KBM-7 (cell line): ENCODE measurements at regions not wholly inside any gene's neighbourhood (a gene's known extent, or its start where the extent isn't known, plus 50 kb on each side); places are given as distances from the start of the nearest gene placed in this dataset.
"Not testable (repeated sequence)": the region's sequence is repeated elsewhere in the genome, so short reads cannot be mapped to it uniquely, and the experiment has no call there.

Experiments
- DNase-seq: peaks from one replicate; pipeline ENCODE4 v3.0.0-alpha.2; 2015
- in situ Hi-C: fragments of 300-500 bp; cut with MboI; formaldehyde crosslinking; loops from 2 replicates; pipeline ENCODE4 v1.14.3; 2020; ENCODE audit warnings: low sequenced_read_pairs, low pct_unique_long_range_greater_than_20kb, mixed read lengths

DNA sequence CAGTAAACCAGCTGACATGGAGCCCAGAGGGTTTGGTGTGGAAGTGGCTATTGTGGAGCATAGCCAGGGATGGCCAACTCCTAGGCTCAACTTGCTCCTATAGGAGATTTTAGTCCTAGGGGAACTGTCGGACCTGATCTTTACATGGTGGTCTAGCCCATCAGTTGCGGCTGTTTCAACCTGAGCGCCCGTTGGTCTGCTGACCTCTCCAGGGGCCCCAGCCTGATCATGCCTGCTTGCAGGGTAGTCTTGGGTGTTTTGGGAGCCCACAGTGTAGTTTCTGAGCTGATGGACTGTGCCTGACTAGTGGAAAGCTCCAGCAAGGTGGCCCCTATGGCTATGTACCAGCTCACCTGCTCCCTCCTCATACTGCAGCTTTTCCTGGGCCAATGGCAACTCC, 597.0 kb downstream of the IQCM start:
- in situ Hi-C loops: no loop called here
- no peak for DNase-seq

DNA sequence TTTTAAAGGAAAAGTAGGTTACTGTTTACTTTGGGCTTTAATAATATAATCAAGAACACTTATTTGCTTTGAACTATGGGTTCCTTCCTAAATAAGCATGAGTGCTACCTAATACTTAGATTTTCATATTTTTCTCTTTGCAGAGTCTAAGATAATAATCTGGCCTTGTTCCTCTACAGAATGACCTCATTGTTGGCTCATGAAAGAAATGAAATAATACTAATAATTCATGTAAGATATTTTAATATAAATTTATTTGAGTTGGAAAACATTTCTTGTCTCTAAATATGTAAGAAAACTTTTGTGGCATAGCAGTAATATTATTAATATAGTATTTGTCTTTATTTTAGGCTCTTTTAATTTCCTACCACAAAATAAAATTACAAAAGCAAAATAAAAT, 601.3 kb downstream of the IQCM start:
- DNase-seq: no peak
- in situ Hi-C loops: no loop called here

DNA sequence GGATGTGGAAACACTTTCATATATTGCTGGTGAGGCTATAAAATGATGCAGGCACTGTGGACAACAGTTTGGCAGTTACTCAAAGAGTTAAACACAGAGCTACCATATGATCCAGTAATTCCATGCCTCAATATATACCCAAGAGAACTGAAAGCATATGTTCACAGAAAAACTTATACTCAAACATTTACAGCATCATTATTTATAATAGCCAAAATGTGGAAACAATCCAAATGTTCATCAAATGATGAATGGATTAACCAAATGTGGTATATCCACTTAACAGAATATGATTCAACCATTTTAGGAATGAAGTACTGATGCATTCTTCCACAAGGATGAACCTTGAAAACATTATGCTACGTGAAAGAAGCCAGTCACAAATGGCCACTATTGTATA, 603.8 kb downstream of the IQCM start:
- DNase-seq: no peak
- in situ Hi-C loops: no loop called here

DNA sequence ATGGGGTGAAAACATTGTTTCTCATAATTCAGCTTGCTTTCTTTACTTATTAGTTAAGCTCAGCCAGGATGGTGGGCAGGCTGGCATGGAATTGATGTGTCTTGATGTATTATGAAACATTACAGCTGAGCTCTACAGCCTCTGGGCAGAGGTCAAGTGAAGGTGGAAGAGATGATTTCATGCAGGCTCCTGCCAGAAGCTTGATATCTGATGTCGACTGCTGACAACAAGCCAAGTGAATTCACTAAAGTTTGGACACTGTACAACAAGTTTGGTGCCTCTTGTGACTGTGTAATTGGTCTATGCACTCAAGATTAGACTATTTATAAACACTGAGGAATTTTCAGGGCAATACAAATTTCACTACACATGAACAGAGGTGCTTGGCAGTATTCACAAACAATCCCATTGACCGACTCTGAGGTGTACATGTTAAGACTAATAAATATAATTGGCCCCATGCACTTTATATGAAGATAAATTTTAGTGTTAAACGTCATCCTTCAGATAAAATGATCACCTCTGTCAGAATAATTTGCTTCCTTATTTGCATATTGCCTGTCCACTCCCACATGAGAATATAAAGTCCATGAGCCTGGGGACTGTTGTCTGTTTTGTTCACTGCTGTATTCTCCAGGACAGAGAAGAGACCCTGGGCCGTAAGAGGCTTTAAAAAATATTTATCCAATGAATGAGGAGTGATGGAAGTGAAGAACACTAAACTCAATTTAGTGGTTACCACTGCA, 612.2 kb downstream of the IQCM start:
- in situ Hi-C loops: no loop called here

DNA sequence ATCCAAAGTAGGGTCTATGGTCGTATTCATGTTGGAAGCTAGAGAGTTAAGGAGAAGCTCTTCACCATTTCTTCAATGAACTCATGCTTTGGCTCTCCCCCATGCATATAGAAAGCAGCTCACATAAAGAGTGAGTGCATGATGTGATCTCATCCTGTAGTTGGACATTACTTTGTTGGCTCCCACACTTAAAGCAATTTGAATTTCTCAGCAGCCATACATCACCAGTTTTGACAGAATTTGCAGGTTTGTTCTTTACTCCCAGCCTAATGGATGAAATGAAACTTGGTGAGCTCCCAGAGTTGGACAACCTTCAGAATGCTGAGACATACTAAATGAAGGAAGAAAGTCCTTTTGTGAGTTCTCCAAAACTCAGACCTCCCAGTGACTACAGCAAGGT, 613.5 kb downstream of the IQCM start:
- in situ Hi-C loops: no loop called here
- no peak for DNase-seq

More for the DNA sequence above, 612.2 kb downstream of the IQCM start:
- DNase-seq: no peak

DNA sequence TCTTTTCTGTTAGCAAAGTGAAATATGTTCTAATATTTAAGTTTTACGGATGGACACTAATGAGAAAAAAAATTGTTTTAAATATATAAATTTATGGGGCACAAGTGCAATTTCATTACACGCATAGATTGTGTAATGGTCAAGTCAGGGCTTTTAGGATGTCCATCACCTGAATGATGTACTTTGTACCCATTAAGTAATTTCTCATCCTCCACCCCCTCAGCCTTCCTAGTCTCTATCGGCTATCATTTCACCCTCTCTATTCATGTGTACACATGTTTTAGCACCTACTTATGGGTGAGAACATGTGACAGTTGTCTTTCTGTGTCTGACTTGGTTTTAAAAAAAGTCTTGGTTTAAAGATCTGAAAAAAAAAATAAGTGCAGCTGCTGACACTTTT, 616.0 kb downstream of the IQCM start:
- in situ Hi-C loops: no loop called here
- DNase-seq: no peak

DNA sequence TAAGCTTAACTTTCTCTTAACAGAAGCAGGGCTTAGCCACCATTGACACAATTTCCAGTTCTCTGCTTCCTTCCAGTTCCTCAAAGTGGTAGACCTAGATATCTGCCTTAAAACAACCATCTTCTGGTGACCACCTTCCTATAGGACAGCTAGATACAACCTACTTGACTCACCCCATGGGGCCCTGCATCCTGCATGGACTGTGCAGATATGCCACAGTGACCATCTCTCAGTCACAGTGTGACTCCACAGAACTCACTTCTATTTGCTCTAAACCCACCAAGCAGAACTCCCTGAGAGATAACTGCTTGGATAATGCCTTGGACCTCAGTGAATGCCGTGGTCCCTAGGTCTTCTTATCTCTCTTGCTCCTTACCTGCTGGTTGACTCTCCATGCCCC, 621.6 kb downstream of the IQCM start:
- in situ Hi-C loops: no loop called here
- no peak for DNase-seq

DNA sequence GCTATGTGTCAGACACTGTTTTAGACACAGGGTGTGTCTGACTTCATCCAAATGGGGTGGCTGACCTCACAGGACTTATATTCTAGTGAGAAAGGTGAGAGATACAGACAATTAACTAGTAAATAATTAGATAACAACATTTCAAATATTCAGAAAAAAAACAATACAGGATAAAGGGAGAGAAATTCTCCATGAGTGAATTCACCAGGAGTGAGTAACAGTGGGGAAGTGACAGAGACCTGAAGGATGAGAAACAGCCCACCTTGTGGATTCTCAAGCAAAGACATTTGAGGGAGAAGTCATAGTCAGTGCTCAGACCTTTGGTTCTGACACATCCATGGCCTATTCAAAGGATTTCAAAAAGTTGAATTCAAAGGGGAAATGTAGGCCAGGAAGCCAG, 627.9 kb downstream of the IQCM start:
- no peak for DNase-seq
- in situ Hi-C loops: no loop called here

DNA sequence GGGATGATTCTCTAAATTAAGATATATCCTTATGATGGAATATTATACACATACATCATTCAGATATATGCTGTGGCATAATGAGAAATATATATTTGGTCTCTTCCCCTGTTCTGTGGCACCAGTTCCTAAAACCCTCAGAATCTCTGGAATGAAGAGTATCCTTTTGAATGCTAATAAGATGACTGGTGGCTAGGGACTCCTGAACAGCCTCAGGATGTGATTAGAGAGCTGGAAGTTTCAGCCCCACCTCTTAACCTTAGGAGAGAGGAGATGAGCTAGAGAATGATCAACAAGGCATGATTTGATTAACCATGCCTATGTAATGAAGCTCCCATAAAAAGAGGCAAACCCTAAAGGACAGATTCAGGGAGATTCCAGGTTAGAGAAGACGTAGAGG, 632.0 kb downstream of the IQCM start:
- no peak for DNase-seq
- in situ Hi-C loops: no loop called here

DNA sequence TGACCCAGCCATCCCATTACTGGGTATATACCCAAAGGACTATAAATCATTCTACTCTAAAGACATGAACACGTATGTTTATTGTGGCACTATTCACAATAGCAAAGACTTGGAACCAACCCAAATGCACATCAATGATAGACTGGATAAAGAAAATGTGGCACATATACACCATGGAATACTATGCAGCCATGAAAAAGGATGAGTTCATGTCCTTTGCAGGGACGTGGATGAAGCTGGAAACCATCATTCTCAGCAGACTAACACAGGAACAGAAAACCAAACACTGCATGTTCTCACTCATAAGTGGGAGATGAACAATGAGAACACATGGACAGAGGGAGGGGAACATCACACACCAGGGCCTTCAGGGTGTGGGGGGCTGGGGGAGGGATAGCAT, 634.2 kb downstream of the IQCM start:
- in situ Hi-C loops, DNase-seq: not testable (repeated sequence)

DNA sequence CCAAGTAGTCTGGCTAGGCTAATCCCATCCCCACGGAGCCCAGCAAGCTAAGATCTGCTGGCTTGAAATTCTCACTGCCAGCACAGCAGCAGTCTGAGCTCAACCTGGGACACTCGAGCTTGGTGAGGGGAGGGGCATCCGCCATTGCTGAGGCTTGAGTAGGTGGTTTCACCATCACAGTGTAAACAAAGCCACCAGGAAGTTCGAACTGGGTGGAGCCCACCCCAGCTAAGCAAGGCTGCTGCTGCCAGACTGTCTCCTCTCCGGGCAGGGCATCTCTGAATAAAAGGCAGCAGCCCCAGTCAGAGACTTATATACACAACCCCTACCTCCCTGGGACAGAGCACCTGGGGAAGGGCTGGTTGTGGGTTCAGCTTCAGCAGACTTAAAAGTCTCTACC, 639.6 kb downstream of the IQCM start:
- DNase-seq: no peak
- in situ Hi-C loops: no loop called here

DNA sequence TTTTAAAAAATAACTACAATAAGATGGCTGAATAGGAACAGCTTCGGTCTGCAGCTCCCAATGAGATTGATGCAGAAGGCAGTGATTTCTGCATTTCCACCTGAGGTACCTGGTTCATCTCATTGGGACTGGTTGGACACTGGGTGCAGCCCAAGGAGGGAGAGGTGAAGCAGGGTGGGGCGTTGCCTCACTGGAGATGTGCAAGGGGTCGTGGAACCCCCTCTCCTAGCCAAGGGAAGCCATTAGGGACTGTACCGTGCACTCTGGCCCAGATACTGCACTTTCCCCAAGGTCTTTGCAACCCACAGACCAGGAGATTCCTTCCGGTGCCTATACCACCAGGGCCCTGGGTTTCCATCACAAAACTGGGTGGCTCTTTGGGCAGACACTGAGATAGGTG, 640.1 kb downstream of the IQCM start:
- DNase-seq: no peak
- in situ Hi-C loops: no loop called here

DNA sequence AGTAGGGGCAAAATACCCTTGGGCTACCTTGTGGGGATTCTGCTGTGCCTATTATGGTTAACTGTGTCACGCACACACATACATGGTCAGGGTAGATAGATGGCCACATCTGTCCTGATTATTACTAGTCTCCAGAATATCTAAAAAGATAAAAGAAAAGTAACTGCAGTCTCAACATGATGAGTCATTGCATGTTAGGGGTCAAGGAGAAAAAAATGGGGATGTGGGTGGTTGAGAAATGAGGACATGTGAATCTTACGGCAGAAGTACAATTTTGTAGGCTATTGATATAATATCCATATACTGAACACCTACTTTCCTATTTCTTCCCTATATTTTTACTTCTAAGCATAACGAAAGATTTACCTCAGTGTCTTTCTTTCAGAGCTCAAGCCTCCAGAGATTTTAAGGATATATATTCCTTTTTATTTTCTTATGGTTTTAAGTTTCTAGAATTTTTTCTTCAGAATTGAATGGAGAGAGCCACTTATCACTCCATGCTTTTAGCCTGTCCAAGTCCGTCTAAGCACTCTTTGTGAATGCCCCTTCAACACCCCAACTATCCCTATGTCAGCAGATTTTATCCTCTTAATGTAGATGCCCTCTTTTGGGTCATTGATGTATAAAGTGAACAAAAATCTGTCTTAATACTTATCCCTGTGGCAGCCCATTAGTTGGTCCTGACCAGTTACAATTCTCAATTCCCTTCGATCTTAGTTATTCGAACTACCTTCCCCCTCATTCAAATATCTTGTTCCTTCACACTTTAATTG, 642.2 kb downstream of the IQCM start:
- DNase-seq: no peak
- in situ Hi-C loops: no loop called here

DNA sequence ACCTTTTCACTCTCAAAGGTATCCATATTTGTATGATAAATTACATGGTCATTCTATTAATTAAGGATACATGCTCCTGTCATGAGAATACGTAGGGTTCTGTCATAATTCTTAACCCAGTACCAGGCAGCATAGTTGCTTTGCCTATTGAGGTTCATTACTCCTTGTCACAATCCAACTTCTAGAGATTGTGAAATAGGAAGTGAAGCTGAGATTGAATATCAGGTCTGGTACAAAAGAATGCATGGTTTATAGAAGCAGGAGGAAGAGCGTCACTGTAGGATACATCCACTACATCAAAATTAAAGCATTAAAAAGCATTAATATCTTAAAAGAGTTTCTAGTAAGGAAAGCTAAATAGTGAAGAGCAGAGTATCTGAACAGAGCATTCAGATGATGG, 647.0 kb downstream of the IQCM start:
- no peak for DNase-seq
- in situ Hi-C loops: no loop called here

DNA sequence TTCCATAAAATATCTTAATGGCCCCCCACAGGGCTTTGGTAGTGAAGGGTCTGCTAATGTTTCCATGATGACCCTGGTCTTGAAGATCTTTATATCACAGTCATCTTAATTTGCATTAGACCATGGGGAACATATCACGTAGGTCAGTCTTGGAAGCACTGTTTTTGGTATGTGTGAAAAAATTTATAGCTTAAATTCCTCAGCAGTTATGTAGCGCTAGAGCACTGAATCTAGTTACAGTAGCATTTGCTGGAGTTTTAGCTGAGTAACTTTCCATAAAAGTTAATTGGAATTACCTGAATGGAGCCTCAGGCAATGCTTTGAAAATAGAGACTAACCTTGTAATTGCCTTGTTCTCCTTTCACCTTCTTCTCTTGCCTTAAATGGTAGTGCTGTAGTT, 648.8 kb downstream of the IQCM start:
- in situ Hi-C loops: no loop called here
- DNase-seq: no peak

DNA sequence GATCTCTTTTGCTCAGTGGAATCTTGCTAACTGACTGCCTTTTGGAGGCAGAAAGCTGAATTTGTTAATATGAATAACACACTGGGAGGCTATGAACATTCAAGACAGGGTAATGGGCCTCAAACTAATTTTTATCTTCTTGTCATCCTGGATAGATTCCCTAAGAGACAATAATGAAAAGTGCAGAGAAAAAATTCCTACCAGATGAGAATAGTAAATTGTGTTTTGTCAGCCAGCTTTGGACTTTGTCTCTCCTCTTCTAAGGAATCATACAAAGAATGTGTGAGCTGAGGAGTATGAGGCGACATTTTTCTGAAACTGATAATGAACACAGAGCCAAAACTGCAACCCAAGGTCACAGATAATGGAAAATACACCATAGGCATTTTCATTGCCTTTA, 649.3 kb downstream of the IQCM start:
- in situ Hi-C loops: no loop called here
- no peak for DNase-seq

DNA sequence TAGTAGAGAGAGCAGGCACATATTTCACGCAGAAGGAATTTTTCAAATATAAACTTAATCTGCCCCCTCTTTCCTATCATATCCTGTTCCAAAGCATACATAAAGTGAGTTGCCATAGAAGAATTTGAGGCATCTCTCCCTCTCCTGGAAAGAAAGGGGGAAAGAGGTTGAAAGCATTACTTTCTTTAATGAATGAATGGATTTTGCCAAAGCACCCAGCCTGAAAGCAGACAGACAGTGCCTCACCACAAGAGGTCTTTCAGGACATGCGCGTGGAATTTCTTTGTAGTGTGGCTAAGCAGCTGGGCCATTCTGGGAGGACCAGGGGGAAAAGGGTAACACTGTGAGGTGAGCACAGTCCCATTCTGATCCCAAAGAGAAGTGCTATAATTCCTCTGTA, 651.4 kb downstream of the IQCM start:
- in situ Hi-C loops: no loop called here
- DNase-seq: no peak

DNA sequence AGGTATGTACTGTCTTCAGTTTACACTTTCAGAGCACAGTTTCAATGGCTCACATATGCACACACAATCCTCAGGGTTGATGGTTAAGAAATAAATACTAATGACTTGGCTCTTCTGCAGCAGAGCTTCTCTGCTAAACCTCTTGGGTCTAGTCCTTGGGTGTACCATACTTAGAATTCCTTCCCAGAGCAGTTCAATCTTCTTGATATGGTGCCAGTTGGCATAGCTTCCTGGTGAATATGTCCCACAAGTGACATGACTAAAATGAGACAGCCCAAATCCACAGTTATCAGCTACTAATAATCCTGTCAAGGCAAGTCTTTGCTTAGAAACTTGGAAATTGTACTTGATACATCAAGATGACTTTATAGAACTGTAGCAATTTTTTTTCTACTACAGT, 654.4 kb downstream of the IQCM start:
- no peak for DNase-seq
- in situ Hi-C loops: no loop called here

DNA sequence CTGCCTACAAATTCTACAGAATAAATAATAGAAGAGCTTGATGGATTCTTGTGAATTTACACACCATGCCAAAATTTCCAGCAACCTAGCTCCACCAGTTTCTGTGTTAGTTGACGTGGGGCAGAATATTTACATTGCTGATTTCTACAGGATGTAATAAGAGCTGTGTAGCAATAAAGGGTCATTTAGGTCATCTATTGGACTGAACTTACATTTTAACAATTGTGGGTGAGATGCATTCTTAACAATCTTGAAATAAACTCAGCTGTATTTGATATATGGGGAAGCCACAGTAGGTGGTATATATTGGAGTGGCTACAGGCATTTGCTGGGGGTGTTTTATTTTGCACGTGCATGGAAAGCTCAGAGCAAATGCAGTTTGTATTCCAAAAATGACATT, 655.3 kb downstream of the IQCM start:
- no peak for DNase-seq
- in situ Hi-C loops: no loop called here

DNA sequence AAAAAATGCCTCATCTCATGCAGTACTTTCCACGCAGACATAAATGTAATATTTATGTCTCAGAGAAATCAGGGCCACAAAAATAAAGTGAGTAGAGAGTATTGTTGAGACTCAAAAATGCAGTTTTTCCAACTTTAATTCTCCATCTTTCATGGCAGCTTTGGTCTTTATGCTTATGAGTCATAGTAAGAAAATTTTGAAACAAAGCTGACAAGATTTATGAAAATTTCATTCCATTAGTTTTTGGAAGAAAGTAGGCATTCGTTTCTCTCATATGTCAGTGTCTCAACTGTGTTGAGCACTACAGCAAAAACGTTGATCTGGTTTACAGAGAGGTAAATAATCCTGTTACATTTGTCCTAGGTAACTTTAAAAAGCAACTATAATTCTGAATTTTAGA, 656.8 kb downstream of the IQCM start:
- in situ Hi-C loops: no loop called here
- no peak for DNase-seq

DNA sequence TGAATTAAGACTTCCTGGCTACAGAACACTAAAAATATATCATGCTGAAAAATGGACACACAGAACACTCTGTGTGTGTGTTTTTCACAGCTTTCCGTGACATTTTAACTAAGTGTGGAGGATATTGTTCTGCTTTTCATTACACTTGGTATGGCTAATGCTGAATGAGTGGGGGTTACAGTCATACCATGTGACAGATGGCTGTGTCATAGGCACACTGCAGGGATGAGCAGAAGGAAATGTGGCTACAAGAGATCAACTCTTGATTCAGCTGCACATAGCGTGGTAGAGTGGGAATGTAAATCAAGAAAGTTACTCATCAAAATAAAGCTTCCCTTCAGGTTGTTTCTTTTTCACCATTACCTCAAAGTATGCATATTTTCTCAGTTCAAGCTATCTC, 669.8 kb downstream of the IQCM start:
- no peak for DNase-seq
- in situ Hi-C loops: no loop called here
